ENCODE measurements at regions not wholly inside any gene's neighbourhood (a gene's known extent, or its start where the extent isn't known, plus 50 kb on each side); places are given as distances from the start of the nearest gene placed in this dataset.

- TF ChIP-seq POLR2A (IDR thresholded peaks at IDR 0.05) = no peak
- TF ChIP-seq, protein P1, sequence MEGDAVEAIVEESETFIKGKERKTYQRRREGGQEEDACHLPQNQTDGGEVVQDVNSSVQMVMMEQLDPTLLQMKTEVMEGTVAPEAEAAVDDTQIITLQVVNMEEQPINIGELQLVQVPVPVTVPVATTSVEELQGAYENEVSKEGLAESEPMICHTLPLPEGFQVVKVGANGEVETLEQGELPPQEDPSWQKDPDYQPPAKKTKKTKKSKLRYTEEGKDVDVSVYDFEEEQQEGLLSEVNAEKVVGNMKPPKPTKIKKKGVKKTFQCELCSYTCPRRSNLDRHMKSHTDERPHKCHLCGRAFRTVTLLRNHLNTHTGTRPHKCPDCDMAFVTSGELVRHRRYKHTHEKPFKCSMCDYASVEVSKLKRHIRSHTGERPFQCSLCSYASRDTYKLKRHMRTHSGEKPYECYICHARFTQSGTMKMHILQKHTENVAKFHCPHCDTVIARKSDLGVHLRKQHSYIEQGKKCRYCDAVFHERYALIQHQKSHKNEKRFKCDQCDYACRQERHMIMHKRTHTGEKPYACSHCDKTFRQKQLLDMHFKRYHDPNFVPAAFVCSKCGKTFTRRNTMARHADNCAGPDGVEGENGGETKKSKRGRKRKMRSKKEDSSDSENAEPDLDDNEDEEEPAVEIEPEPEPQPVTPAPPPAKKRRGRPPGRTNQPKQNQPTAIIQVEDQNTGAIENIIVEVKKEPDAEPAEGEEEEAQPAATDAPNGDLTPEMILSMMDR (IDR thresholded peaks at IDR 0.05) = no peak
Observed at GRCh38 chr12:25818596-25819390, 139.7 kb upstream of the RASSF8 start.
